HEK293 (cell line): ENCODE measurements at regions not wholly inside any gene's neighbourhood (a gene's known extent, or its start where the extent isn't known, plus 50 kb on each side); places are given as distances from the start of the nearest gene placed in this dataset.

Experiments
- CTCF ChIA-PET: fragments of 350-600 bp; formaldehyde crosslinking; extraction: SDS; loops from one replicate; lab custom pipeline; 2021; ENCODE audit warnings: antibody characterized with exemption; lab: Yijun Ruan, JAX
- POLR2A ChIA-PET: fragments of 300-600 bp; formaldehyde crosslinking; extraction: SDS; loops from one replicate; lab custom pipeline; 2020; ENCODE audit warnings: antibody characterized with exemption, inconsistent platforms; lab: Yijun Ruan, JAX
- H3K27ac ChIP-seq: fragments of 200-500 bp; sonication (Bioruptor generic); 2 replicates; pipeline ENCODE4 v1.5.1; 2014; ENCODE audit warnings: low read depth, low read length, control low read depth, inconsistent platforms; ENCODE audit errors: extremely low read depth
- H3K36me3 ChIP-seq, 2 experiments: fragments of 200-500 bp in 1 of 2; sonication (Bioruptor generic) in 1 of 2; 1 replicate in 1 of 2; 2 replicates in 1 of 2; pipeline ENCODE4 v1.5.1; 2014 to 2017; ENCODE audit warnings: inconsistent platforms in 2 of 2, low read length in 2 of 2; ENCODE audit not compliant: control insufficient read depth in 2 of 2, insufficient read depth in 1 of 2
- H3K4me1 ChIP-seq: fragments of 200-500 bp; sonication (Bioruptor generic); 2 replicates; pipeline ENCODE4 v1.5.1; 2014; ENCODE audit warnings: mild to moderate bottlenecking, low read length, inconsistent platforms; ENCODE audit not compliant: control insufficient read depth, insufficient read depth
- H3K4me3 ChIP-seq: 2 replicates; pipeline ENCODE4 v1.5.1; 2011; ENCODE audit warnings: low read depth, mild to moderate bottlenecking, control low read depth, low read length, moderate library complexity
- H3K9me3 ChIP-seq: fragments of 200-500 bp; sonication (Bioruptor generic); 2 replicates; pipeline ENCODE4 v1.5.1; 2014; ENCODE audit warnings: low read depth, low read length, inconsistent platforms; ENCODE audit not compliant: control insufficient read depth, insufficient read depth
- GFI1B ChIP-seq: fragments of 450-650 bp; formaldehyde crosslinking; IDR thresholded peaks from 2 replicates; pipeline ENCODE4 v1.5.1; 2016; ENCODE audit warnings: missing biosample characterization, missing genetic modification characterization
- KLF16 ChIP-seq: fragments of 450-650 bp; formaldehyde crosslinking; IDR thresholded peaks from 2 replicates; pipeline ENCODE4 v1.5.1; 2017; ENCODE audit warnings: missing biosample characterization, missing genetic modification characterization
- KLF8 ChIP-seq: fragments of 450-650 bp; formaldehyde crosslinking; IDR thresholded peaks from 2 replicates; pipeline ENCODE4 v1.5.1; 2016; ENCODE audit warnings: missing biosample characterization, missing genetic modification characterization
- KLF9 ChIP-seq: fragments of 450-650 bp; formaldehyde crosslinking; IDR thresholded peaks from 2 replicates; pipeline ENCODE4 v1.5.1; 2016; ENCODE audit warnings: missing biosample characterization, missing genetic modification characterization, low read depth
- REPIN1 ChIP-seq: fragments of 450-650 bp; formaldehyde crosslinking; IDR thresholded peaks from 2 replicates; pipeline ENCODE4 v1.5.1; 2017; ENCODE audit warnings: missing biosample characterization, missing genetic modification characterization, low read depth
- YY1 ChIP-seq: fragments of 450-650 bp; formaldehyde crosslinking; IDR thresholded peaks from 2 replicates; pipeline ENCODE4 v1.5.1; 2018; ENCODE audit warnings: missing biosample characterization, missing genetic modification characterization
- ZNF112 ChIP-seq: fragments of 450-650 bp; formaldehyde crosslinking; IDR thresholded peaks from 2 replicates; pipeline ENCODE4 v1.5.0; 2017; ENCODE audit warnings: missing biosample characterization, missing genetic modification characterization
- ZNF184 ChIP-seq: fragments of 450-650 bp; IDR thresholded peaks from 2 replicates; pipeline ENCODE4 v1.5.1; 2018; ENCODE audit warnings: missing biosample characterization, mild to moderate bottlenecking, missing genetic modification characterization
- ZNF19 ChIP-seq: fragments of 450-650 bp; formaldehyde crosslinking; IDR thresholded peaks from 2 replicates; pipeline ENCODE4; 2016; ENCODE audit warnings: missing biosample characterization, missing genetic modification characterization, low read depth
- ZNF23 ChIP-seq: fragments of 450-650 bp; formaldehyde crosslinking; IDR thresholded peaks from 2 replicates; pipeline ENCODE4 v1.5.1; 2016; ENCODE audit warnings: missing biosample characterization, missing genetic modification characterization, borderline replicate concordance
- ZNF366 ChIP-seq: fragments of 450-650 bp; formaldehyde crosslinking; conservative IDR thresholded peaks from 2 replicates; pipeline ENCODE4 v1.5.1; 2016; ENCODE audit warnings: missing biosample characterization, missing genetic modification characterization
- ZNF404 ChIP-seq: fragments of 450-650 bp; formaldehyde crosslinking; IDR thresholded peaks from 2 replicates; pipeline ENCODE4 v1.5.1; 2017; ENCODE audit warnings: missing biosample characterization, missing genetic modification characterization
- ZNF549 ChIP-seq: fragments of 450-650 bp; IDR thresholded peaks from 2 replicates; pipeline ENCODE4 v1.5.1; 2018; ENCODE audit warnings: missing biosample characterization, missing genetic modification characterization, mild to moderate bottlenecking, inconsistent platforms, moderate library complexity
- ZNF558 ChIP-seq: fragments of 450-650 bp; formaldehyde crosslinking; IDR thresholded peaks from 2 replicates; pipeline ENCODE4 v1.5.1; 2016; ENCODE audit warnings: missing biosample characterization, missing genetic modification characterization
- ZNF596 ChIP-seq: fragments of 450-650 bp; IDR thresholded peaks from 2 replicates; pipeline ENCODE4 v1.5.0; 2018; ENCODE audit warnings: missing biosample characterization, mild to moderate bottlenecking, missing genetic modification characterization, moderate library complexity
- ZNF658 ChIP-seq: fragments of 450-650 bp; formaldehyde crosslinking; IDR thresholded peaks from 2 replicates; pipeline ENCODE4; 2016; ENCODE audit warnings: missing biosample characterization, missing genetic modification characterization
- ZNF76 ChIP-seq: fragments of 450-650 bp; formaldehyde crosslinking; IDR thresholded peaks from 2 replicates; pipeline ENCODE4; 2016; ENCODE audit warnings: low read depth, missing biosample characterization, missing genetic modification characterization, borderline replicate concordance
- ZNF777 ChIP-seq: fragments of 450-650 bp; formaldehyde crosslinking; IDR thresholded peaks from 2 replicates; pipeline ENCODE4 v1.5.1; 2017; ENCODE audit warnings: missing biosample characterization, missing genetic modification characterization, borderline replicate concordance
- TF ChIP-seq, protein P1 (sequence below): fragments of 450-650 bp; formaldehyde crosslinking; IDR thresholded peaks from 2 replicates; pipeline ENCODE4 v1.5.1; 2016; ENCODE audit warnings: missing biosample characterization, missing genetic modification characterization
- TF ChIP-seq, protein P2 (sequence below): fragments of 450-650 bp; formaldehyde crosslinking; IDR thresholded peaks from 2 replicates; pipeline ENCODE4 v1.5.1; 2016; ENCODE audit warnings: missing biosample characterization, missing genetic modification characterization
- TF ChIP-seq, protein P3 (sequence below): fragments of 450-650 bp; formaldehyde crosslinking; IDR thresholded peaks from 2 replicates; pipeline ENCODE4 v1.5.1; 2016; ENCODE audit warnings: missing biosample characterization, missing genetic modification characterization
- TF ChIP-seq, protein P4 (sequence below): fragments of 450-650 bp; formaldehyde crosslinking; IDR thresholded peaks from 2 replicates; pipeline ENCODE4 v1.5.1; 2017; ENCODE audit warnings: missing biosample characterization, mild to moderate bottlenecking, missing genetic modification characterization, moderate library complexity
- TF ChIP-seq, protein P5 (sequence below): fragments of 450-650 bp; formaldehyde crosslinking; conservative IDR thresholded peaks from 2 replicates; pipeline ENCODE4 v1.5.1; 2016; ENCODE audit warnings: low read depth, missing biosample characterization, missing genetic modification characterization

DNA sequence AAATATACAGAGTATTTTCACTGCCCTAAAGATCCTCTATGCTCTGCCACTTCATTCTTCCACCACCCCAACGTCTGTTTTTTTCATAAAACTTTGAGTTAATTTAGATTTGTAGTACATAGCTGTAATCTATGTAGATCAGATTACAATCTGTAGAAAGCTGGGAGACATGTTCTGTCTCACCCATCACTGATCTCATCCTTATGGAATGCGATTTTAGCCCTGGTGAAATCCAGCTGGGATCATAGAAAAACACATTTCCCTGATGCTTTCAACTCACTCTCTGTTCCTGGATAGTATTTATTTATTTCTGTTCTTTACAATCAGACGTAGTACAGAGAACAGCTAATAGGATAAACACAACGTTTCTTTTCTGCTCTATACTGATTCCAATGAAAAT lies 521.0 kb downstream of the KIF20B start:
- H3K4me1 ChIP-seq, result peaks cover 3% of the 10 kb centered on the region; the same call in 1 of the 2 replicates
- TF ChIP-seq ZNF558 (tag by site-specific recombination) (peak; percentile 69), ZNF596 (tag by site-specific recombination) (no peak), ZNF184 (tag by site-specific recombination) (no peak), ZNF658 (tag by site-specific recombination) (no peak), REPIN1 (no peak), KLF8 (tag by site-specific recombination) (peak; percentile 58; the same call in 1 of the 2 replicates)
- TF ChIP-seq, protein P1, sequence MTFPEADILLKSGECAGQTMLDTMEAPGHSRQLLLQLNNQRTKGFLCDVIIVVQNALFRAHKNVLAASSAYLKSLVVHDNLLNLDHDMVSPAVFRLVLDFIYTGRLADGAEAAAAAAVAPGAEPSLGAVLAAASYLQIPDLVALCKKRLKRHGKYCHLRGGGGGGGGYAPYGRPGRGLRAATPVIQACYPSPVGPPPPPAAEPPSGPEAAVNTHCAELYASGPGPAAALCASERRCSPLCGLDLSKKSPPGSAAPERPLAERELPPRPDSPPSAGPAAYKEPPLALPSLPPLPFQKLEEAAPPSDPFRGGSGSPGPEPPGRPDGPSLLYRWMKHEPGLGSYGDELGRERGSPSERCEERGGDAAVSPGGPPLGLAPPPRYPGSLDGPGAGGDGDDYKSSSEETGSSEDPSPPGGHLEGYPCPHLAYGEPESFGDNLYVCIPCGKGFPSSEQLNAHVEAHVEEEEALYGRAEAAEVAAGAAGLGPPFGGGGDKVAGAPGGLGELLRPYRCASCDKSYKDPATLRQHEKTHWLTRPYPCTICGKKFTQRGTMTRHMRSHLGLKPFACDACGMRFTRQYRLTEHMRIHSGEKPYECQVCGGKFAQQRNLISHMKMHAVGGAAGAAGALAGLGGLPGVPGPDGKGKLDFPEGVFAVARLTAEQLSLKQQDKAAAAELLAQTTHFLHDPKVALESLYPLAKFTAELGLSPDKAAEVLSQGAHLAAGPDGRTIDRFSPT (tag by site-specific recombination), result 0 out of 2 replicates have a peak, but pooled peaks have one; percentile 26
- TF ChIP-seq, all 188 proteins: peak for 3
- Histone ChIP-seq H3K9me3 (no peaks in the 10 kb centered on the region), H3K36me3 (no peaks in the 10 kb centered on the region), H3K4me3 (no peak overlapping the region), H3K27ac (no peak overlapping the region)
- ChIA-PET POLR2A (no interaction called here), CTCF (no interaction called here)

DNA sequence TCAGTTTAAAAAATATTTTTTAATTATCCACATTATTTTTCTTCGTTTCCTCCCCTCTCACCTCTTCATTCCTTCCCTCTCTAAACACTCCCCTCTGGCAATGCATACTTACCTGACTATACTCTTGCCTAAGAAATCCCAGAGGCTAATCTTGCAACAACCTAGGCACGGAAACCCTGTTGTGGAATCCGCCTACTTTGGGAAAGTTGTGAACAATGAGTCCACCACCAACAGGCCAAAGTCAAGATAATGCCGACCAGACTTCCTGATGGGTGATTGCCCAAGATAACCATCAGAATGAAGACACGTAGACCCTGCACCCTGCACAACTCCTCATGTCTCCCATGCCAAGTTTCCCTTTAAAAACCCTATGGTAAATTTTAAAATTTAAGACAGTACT lies 521.5 kb downstream of the KIF20B start:
- CTCF ChIA-PET, result no interaction called here
- no peak for TF ChIP-seq ZNF76
- TF ChIP-seq YY1 (tag by site-specific recombination), result no peak
- TF ChIP-seq ZNF549 (tag by site-specific recombination), result no peak
- no peak for TF ChIP-seq ZNF404
- no peak for TF ChIP-seq KLF16 (tag by site-specific recombination)
- TF ChIP-seq, protein P2, sequence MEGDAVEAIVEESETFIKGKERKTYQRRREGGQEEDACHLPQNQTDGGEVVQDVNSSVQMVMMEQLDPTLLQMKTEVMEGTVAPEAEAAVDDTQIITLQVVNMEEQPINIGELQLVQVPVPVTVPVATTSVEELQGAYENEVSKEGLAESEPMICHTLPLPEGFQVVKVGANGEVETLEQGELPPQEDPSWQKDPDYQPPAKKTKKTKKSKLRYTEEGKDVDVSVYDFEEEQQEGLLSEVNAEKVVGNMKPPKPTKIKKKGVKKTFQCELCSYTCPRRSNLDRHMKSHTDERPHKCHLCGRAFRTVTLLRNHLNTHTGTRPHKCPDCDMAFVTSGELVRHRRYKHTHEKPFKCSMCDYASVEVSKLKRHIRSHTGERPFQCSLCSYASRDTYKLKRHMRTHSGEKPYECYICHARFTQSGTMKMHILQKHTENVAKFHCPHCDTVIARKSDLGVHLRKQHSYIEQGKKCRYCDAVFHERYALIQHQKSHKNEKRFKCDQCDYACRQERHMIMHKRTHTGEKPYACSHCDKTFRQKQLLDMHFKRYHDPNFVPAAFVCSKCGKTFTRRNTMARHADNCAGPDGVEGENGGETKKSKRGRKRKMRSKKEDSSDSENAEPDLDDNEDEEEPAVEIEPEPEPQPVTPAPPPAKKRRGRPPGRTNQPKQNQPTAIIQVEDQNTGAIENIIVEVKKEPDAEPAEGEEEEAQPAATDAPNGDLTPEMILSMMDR, result no peak
- no peak for TF ChIP-seq ZNF777 (tag by site-specific recombination)
- no peak for TF ChIP-seq ZNF19 (tag by site-specific recombination)
- no peak for TF ChIP-seq KLF9 (tag by site-specific recombination)
- no peak for TF ChIP-seq ZNF366
- no peak for TF ChIP-seq ZNF112
- TF ChIP-seq, protein P3, sequence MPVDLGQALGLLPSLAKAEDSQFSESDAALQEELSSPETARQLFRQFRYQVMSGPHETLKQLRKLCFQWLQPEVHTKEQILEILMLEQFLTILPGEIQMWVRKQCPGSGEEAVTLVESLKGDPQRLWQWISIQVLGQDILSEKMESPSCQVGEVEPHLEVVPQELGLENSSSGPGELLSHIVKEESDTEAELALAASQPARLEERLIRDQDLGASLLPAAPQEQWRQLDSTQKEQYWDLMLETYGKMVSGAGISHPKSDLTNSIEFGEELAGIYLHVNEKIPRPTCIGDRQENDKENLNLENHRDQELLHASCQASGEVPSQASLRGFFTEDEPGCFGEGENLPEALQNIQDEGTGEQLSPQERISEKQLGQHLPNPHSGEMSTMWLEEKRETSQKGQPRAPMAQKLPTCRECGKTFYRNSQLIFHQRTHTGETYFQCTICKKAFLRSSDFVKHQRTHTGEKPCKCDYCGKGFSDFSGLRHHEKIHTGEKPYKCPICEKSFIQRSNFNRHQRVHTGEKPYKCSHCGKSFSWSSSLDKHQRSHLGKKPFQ (tag by site-specific recombination), result no peak
- TF ChIP-seq, protein P4, sequence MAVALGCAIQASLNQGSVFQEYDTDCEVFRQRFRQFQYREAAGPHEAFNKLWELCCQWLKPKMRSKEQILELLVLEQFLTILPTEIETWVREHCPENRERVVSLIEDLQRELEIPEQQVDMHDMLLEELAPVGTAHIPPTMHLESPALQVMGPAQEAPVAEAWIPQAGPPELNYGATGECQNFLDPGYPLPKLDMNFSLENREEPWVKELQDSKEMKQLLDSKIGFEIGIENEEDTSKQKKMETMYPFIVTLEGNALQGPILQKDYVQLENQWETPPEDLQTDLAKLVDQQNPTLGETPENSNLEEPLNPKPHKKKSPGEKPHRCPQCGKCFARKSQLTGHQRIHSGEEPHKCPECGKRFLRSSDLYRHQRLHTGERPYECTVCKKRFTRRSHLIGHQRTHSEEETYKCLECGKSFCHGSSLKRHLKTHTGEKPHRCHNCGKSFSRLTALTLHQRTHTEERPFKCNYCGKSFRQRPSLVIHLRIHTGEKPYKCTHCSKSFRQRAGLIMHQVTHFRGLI, result no peak
- no peak for TF ChIP-seq GFI1B
- TF ChIP-seq, protein P5, sequence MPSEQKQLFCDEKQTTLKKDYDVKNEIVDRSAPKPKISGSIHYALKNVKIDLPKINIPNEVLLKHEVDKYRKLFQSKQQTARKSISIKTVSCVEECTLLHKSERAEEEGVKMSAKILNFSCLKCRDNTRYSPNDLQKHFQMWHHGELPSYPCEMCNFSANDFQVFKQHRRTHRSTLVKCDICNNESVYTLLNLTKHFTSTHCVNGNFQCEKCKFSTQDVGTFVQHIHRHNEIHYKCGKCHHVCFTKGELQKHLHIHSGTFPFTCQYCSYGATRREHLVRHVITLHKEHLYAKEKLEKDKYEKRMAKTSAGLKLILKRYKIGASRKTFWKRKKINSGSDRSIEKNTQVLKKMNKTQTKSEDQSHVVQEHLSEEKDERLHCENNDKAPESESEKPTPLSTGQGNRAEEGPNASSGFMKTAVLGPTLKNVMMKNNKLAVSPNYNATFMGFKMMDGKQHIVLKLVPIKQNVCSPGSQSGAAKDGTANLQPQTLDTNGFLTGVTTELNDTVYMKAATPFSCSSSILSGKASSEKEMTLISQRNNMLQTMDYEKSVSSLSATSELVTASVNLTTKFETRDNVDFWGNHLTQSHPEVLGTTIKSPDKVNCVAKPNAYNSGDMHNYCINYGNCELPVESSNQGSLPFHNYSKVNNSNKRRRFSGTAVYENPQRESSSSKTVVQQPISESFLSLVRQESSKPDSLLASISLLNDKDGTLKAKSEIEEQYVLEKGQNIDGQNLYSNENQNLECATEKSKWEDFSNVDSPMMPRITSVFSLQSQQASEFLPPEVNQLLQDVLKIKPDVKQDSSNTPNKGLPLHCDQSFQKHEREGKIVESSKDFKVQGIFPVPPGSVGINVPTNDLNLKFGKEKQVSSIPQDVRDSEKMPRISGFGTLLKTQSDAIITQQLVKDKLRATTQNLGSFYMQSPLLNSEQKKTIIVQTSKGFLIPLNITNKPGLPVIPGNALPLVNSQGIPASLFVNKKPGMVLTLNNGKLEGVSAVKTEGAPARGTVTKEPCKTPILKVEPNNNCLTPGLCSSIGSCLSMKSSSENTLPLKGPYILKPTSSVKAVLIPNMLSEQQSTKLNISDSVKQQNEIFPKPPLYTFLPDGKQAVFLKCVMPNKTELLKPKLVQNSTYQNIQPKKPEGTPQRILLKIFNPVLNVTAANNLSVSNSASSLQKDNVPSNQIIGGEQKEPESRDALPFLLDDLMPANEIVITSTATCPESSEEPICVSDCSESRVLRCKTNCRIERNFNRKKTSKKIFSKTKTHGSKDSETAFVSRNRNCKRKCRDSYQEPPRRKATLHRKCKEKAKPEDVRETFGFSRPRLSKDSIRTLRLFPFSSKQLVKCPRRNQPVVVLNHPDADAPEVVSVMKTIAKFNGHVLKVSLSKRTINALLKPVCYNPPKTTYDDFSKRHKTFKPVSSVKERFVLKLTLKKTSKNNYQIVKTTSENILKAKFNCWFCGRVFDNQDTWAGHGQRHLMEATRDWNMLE, result no peak
- TF ChIP-seq ZNF23 (tag by site-specific recombination), result no peak

More for the DNA sequence above, 521.5 kb downstream of the KIF20B start:
- no peaks in the 10 kb centered on the region for H3K9me3 ChIP-seq
- H3K4me1 ChIP-seq, result peaks cover 3% of the 10 kb centered on the region; the same call in 1 of the 2 replicates
- H3K4me3 ChIP-seq, result no peak overlapping the region
- H3K36me3 ChIP-seq, result no peaks in the 10 kb centered on the region
- POLR2A ChIA-PET, result no interaction called here
- no peak overlapping the region for H3K27ac ChIP-seq
